ENCODE measurements at regions not wholly inside any gene's neighbourhood (a gene's known extent, or its start where the extent isn't known, plus 50 kb on each side); places are given as distances from the start of the nearest gene placed in this dataset.
"Not testable (repeated sequence)": the region's sequence is repeated elsewhere in the genome, so short reads cannot be mapped to it uniquely, and the experiment has no call there.

- TF ChIP-seq, protein P1, sequence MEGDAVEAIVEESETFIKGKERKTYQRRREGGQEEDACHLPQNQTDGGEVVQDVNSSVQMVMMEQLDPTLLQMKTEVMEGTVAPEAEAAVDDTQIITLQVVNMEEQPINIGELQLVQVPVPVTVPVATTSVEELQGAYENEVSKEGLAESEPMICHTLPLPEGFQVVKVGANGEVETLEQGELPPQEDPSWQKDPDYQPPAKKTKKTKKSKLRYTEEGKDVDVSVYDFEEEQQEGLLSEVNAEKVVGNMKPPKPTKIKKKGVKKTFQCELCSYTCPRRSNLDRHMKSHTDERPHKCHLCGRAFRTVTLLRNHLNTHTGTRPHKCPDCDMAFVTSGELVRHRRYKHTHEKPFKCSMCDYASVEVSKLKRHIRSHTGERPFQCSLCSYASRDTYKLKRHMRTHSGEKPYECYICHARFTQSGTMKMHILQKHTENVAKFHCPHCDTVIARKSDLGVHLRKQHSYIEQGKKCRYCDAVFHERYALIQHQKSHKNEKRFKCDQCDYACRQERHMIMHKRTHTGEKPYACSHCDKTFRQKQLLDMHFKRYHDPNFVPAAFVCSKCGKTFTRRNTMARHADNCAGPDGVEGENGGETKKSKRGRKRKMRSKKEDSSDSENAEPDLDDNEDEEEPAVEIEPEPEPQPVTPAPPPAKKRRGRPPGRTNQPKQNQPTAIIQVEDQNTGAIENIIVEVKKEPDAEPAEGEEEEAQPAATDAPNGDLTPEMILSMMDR (IDR thresholded peaks at IDR 0.05; ENCODE audit: borderline replicate concordance, insufficient read depth, low read depth, low read length): no peak
- no peak overlapping the region for H3K4me3 ChIP-seq (ENCODE audit: low read depth, low read length)
Observed at GRCh38 chr2:43071599-43072550, 154.5 kb downstream of the ZFP36L2 start.

DNA sequence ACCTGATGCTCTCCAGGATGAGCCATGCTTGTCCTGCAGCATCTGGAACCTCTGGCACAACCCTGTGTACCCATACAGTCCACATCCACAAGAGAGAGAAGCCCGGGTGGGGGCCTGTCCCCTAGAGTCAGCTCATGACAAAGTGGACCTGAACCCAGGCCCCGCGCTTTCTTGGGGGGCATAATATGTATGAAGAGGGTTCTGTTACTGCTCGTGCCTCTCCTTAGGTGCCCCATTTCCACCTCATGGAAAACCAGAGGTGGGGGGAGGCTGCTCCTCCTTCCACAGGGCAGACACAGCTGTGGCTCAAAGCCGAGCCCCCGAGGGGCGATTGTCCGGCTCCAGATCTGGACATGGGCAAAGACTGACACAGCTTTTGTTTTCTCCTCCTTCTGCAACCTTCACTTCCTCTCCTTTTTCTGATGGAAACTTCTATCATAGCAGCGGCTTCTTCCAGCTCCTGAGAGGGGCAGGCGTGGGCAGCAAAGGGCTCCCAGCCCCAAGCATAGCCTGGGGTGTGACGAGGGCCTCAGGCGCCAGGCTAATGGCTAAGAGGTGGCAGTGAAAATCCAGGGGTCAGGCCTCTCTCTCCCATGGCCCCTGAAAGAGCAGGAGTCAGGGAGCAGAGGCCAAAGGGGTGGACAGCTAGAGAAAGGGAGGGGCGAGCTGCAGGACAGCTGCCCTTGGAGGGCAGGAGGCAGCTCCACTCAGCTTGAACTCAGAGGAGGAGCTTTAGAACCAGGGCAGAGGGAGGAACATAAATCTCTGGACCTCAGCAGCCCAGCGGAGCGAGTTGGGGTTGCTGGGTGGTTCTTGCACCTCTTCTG is 155.5 kb downstream of the ZFP36L2 start:
- TF ChIP-seq, protein P1 (IDR thresholded peaks at IDR 0.05; ENCODE audit: borderline replicate concordance, insufficient read depth, low read depth, low read length): no peak
- H3K4me3 ChIP-seq (ENCODE audit: low read depth, low read length): no peak overlapping the region

DNA sequence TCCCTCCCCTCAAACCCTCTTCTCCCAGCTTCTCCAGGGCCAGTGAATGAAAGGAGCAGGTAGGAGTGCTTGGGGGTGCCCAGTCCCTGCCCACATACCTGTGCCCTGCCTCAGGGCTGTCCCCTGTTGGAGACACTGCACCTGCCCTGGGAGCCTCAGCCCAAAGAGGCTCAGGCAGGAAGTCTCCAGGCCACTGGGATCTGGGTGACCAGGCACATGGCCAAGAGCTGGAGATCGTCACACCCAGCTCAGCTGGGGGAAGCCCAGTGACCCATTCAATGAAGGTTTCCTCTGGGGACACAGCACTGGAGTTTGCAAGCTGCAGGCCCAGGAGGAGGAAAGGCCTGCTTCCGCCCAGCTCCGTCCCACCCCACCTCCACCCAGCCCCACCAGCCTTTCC is 156.4 kb downstream of the ZFP36L2 start:
- H3K4me3 ChIP-seq (ENCODE audit: low read depth, low read length): no peak overlapping the region
- TF ChIP-seq, protein P1 (IDR thresholded peaks at IDR 0.05; ENCODE audit: borderline replicate concordance, insufficient read depth, low read depth, low read length): no peak

DNA sequence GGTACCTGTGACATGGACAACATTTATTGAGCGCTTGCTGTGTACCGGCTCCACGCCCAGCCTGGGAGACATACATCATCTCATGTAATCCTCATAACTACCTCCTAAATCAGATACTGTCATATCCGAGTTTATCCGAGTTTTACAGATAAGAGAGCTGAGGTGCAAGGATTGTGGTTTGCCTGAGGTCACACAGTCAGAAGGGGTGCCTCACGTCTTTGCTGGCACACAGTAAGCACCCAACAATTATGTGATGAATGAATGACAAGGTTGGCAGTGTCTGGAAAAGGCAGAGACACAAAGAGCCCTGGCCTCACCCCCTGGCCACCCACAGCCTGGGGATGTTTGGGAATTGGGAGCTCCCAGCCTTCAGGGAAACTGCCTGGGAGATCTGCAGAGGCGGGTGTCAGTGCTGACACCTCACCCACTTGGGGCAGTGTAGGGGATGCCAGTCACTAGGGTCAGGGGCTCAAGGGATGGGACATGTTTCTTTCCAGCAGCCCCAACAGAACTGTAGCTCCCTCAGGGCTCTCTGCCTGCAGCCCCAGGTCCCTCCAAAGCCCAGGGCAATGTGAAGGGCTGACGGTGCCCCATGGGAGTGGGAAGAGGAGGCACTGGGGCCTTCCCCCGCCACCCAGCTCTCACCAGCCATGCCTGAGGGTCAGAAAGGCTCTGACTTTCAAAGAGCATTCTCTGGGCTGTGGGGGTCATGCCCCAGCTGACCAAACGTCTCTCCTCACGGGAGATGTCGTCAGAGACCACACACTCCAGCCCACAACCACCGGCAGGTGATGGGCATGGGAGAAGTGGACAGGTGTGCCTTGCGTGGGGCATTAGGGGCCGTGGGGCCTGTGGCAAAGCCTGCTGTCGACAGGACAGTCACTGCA is 157.5 kb downstream of the ZFP36L2 start:
- H3K4me3 ChIP-seq (ENCODE audit: low read depth, low read length): no peak overlapping the region
- TF ChIP-seq, protein P1 (IDR thresholded peaks at IDR 0.05; ENCODE audit: borderline replicate concordance, insufficient read depth, low read depth, low read length): no peak

GRCh38 chr2:43068041-43068533 is 158.3 kb downstream of the ZFP36L2 start:
- no peak overlapping the region for H3K4me3 ChIP-seq (ENCODE audit: low read depth, low read length)
- TF ChIP-seq, protein P1 (IDR thresholded peaks at IDR 0.05; ENCODE audit: borderline replicate concordance, insufficient read depth, low read depth, low read length): no peak

GRCh38 chr2:43067254-43068040 is 159.0 kb downstream of the ZFP36L2 start:
- TF ChIP-seq, protein P1 (IDR thresholded peaks at IDR 0.05; ENCODE audit: borderline replicate concordance, insufficient read depth, low read depth, low read length): no peak
- H3K4me3 ChIP-seq (ENCODE audit: low read depth, low read length): no peak overlapping the region

- H3K4me3 ChIP-seq (ENCODE audit: low read depth, low read length): not testable (repeated sequence)
Observed at GRCh38 chr2:43066541-43067253, 159.7 kb downstream of the ZFP36L2 start.

All from GM12875 (cell line).